ENCODE measurements at regions not wholly inside any gene's neighbourhood (a gene's known extent, or its start where the extent isn't known, plus 50 kb on each side); places are given as distances from the start of the nearest gene placed in this dataset.

- no peak for ATAC-seq
- TF ChIP-seq ZNF565 (CRISPR knock-in tag; conservative IDR thresholded peaks at IDR 0.05; ENCODE audit: low read depth): no peak
- no peak for TF ChIP-seq GLIS3 (CRISPR knock-in tag; IDR thresholded peaks at IDR 0.05)
- no peak for TF ChIP-seq OSR1 (CRISPR knock-in tag; IDR thresholded peaks at IDR 0.05)
- no peak for TF ChIP-seq CSDC2 (CRISPR knock-in tag; IDR thresholded peaks at IDR 0.05)
- TF ChIP-seq ZNF8 (CRISPR knock-in tag; IDR thresholded peaks at IDR 0.05): no peak
- no peak for TF ChIP-seq ZFP30 (CRISPR knock-in tag; IDR thresholded peaks at IDR 0.05)
- no peak for TF ChIP-seq POU6F1 (CRISPR knock-in tag; IDR thresholded peaks at IDR 0.05; ENCODE audit: borderline replicate concordance, low read depth)
- no peak for TF ChIP-seq ZFP3 (CRISPR knock-in tag; IDR thresholded peaks at IDR 0.05)
- no peak for TF ChIP-seq ARNTL (CRISPR knock-in tag; IDR thresholded peaks at IDR 0.05; ENCODE audit: borderline replicate concordance, low read depth)
- no peak for TF ChIP-seq BACH2 (CRISPR knock-in tag; IDR thresholded peaks at IDR 0.05; ENCODE audit: borderline replicate concordance)
- no peak for TF ChIP-seq TOX (CRISPR knock-in tag; IDR thresholded peaks at IDR 0.05; ENCODE audit: borderline replicate concordance)
- TF ChIP-seq SNAI2 (CRISPR knock-in tag; IDR thresholded peaks at IDR 0.05): no peak
- TF ChIP-seq CREB5 (CRISPR knock-in tag; IDR thresholded peaks at IDR 0.05; ENCODE audit: low read depth): no peak
- TF ChIP-seq RARB (CRISPR knock-in tag; IDR thresholded peaks at IDR 0.05): no peak
Measured at GRCh38 chr1:224799083-224799482, 130.4 kb upstream of the DNAH14 start.

- no peak for ATAC-seq
- TF ChIP-seq CSDC2 (CRISPR knock-in tag; IDR thresholded peaks at IDR 0.05) (no peak), ZFP30 (CRISPR knock-in tag; IDR thresholded peaks at IDR 0.05) (no peak), ZFP3 (CRISPR knock-in tag; IDR thresholded peaks at IDR 0.05) (no peak), RARB (CRISPR knock-in tag; IDR thresholded peaks at IDR 0.05) (no peak), TOX (CRISPR knock-in tag; IDR thresholded peaks at IDR 0.05; ENCODE audit: borderline replicate concordance) (no peak)
Measured at GRCh38 chr1:224800486-224801119, 128.9 kb upstream of the DNAH14 start.

GRCh38 chr1:224801844-224802490 lies 127.5 kb upstream of the DNAH14 start:
- no peak for ATAC-seq
- TF ChIP-seq ZFP30 (CRISPR knock-in tag; IDR thresholded peaks at IDR 0.05): no peak
- no peak for TF ChIP-seq ZNF8 (CRISPR knock-in tag; IDR thresholded peaks at IDR 0.05)
- TF ChIP-seq ZFP3 (CRISPR knock-in tag; IDR thresholded peaks at IDR 0.05): no peak
- TF ChIP-seq GLIS3 (CRISPR knock-in tag; IDR thresholded peaks at IDR 0.05): no peak
- no peak for TF ChIP-seq CREB5 (CRISPR knock-in tag; IDR thresholded peaks at IDR 0.05; ENCODE audit: low read depth)
- TF ChIP-seq PATZ1 (CRISPR knock-in tag; IDR thresholded peaks at IDR 0.05; ENCODE audit: borderline replicate concordance): no peak
- no peak for TF ChIP-seq TCF4 (CRISPR knock-in tag; IDR thresholded peaks at IDR 0.05; ENCODE audit: borderline replicate concordance)
- no peak for TF ChIP-seq ZNF70 (CRISPR knock-in tag; IDR thresholded peaks at IDR 0.05)
- no peak for TF ChIP-seq CSRNP3 (CRISPR knock-in tag; IDR thresholded peaks at IDR 0.05)
- no peak for TF ChIP-seq ISL1 (CRISPR knock-in tag; IDR thresholded peaks at IDR 0.05)

- TF ChIP-seq OSR1 (CRISPR knock-in tag; IDR thresholded peaks at IDR 0.05) (no peak), ZNF70 (CRISPR knock-in tag; IDR thresholded peaks at IDR 0.05) (no peak), ZFP30 (CRISPR knock-in tag; IDR thresholded peaks at IDR 0.05) (no peak), ZFP3 (CRISPR knock-in tag; IDR thresholded peaks at IDR 0.05) (no peak), SNAI2 (CRISPR knock-in tag; IDR thresholded peaks at IDR 0.05) (no peak)
- no peak for ATAC-seq
Measured at GRCh38 chr1:224802617-224803016, 126.9 kb upstream of the DNAH14 start.
